ENCODE measurements at regions not wholly inside any gene's neighbourhood (a gene's known extent, or its start where the extent isn't known, plus 50 kb on each side); places are given as distances from the start of the nearest gene placed in this dataset.

GRCh38 chr13:67964091-67964490 is 734.0 kb upstream of the PCDH9 start:
- intact Hi-C loops (cut with DNase I; ENCODE audit: low total_unique reads): no loop called here
- no peak overlapping the region for H3K4me3 ChIP-seq (ENCODE audit: low read depth, poor library complexity, severe bottlenecking)
- TF ChIP-seq POLR2A (IDR thresholded peaks at IDR 0.05): no peak
- no peak for TF ChIP-seq CTCF (IDR thresholded peaks at IDR 0.05)
- DNase-seq (ENCODE audit: low spot score in 2 of 2): no peak
- 82 to 85% methylated on average over 2 of the region's 2 CpGs for WGBS, 2 donors

GRCh38 chr13:67961331-67961730 is 731.2 kb upstream of the PCDH9 start:
- TF ChIP-seq CTCF (IDR thresholded peaks at IDR 0.05) (no peak), POLR2A (IDR thresholded peaks at IDR 0.05) (no peak)
- WGBS, 2 donors: 78 to 93% methylated on average over 2 of the region's 2 CpGs
- intact Hi-C loops (cut with DNase I; ENCODE audit: low total_unique reads): no loop called here
- no peak for DNase-seq (ENCODE audit: low spot score in 2 of 2)
- no peak overlapping the region for H3K4me3 ChIP-seq (ENCODE audit: low read depth, poor library complexity, severe bottlenecking)

GRCh38 chr13:67951431-67951830 is 721.3 kb upstream of the PCDH9 start:
- H3K4me3 ChIP-seq (ENCODE audit: low read depth, poor library complexity, severe bottlenecking): no peak overlapping the region
- 72 to 87% methylated on average over 2 of the region's 2 CpGs for WGBS, 2 donors
- intact Hi-C loops (cut with DNase I; ENCODE audit: low total_unique reads): no loop called here
- DNase-seq (ENCODE audit: low spot score in 2 of 2): no peak
- TF ChIP-seq POLR2A (IDR thresholded peaks at IDR 0.05): no peak
- no peak for TF ChIP-seq CTCF (IDR thresholded peaks at IDR 0.05)

- intact Hi-C loops (cut with DNase I; ENCODE audit: low total_unique reads): no loop called here
- TF ChIP-seq CTCF (IDR thresholded peaks at IDR 0.05) (no peak), POLR2A (IDR thresholded peaks at IDR 0.05) (no peak)
- 67 to 74% methylated on average over 3 of the region's 3 CpGs for WGBS, 2 donors
- DNase-seq (ENCODE audit: low spot score in 2 of 2): no peak
- H3K4me3 ChIP-seq (ENCODE audit: low read depth, poor library complexity, severe bottlenecking): no peak overlapping the region
Observed at GRCh38 chr13:67950603-67951002, 720.5 kb upstream of the PCDH9 start.

- no peak for TF ChIP-seq CTCF (IDR thresholded peaks at IDR 0.05)
- TF ChIP-seq POLR2A (IDR thresholded peaks at IDR 0.05): no peak
- intact Hi-C loops (cut with DNase I; ENCODE audit: low total_unique reads): no loop called here
- H3K4me3 ChIP-seq (ENCODE audit: low read depth, poor library complexity, severe bottlenecking): no peak overlapping the region
- no peak for DNase-seq (ENCODE audit: low spot score in 2 of 2)
- WGBS, 2 donors: 69 to 77% methylated on average over 4 of the region's 4 CpGs
Observed at GRCh38 chr13:67946131-67946530, 716.0 kb upstream of the PCDH9 start.

- WGBS, 2 donors: 78 to 90% methylated on average over 4 of the region's 4 CpGs
- TF ChIP-seq CTCF (IDR thresholded peaks at IDR 0.05): no peak
- no peak for TF ChIP-seq POLR2A (IDR thresholded peaks at IDR 0.05)
- DNase-seq (ENCODE audit: low spot score in 2 of 2): no peak
- no peak overlapping the region for H3K4me3 ChIP-seq (ENCODE audit: low read depth, poor library complexity, severe bottlenecking)
- intact Hi-C loops (cut with DNase I; ENCODE audit: low total_unique reads): no loop called here
Observed at GRCh38 chr13:67943116-67943515, 713.0 kb upstream of the PCDH9 start.

All from lower leg skin (tissue), 4 donors.